Osteocyte (in vitro differentiated cells): ENCODE measurements at regions not wholly inside any gene's neighbourhood (a gene's known extent, or its start where the extent isn't known, plus 50 kb on each side); places are given as distances from the start of the nearest gene placed in this dataset.

Experiments
- DNase-seq: peaks from one replicate; pipeline ENCODE4 v3.0.0; 2021; ENCODE audit warnings: mixed read lengths; ENCODE audit not compliant: unreplicated experiment; ENCODE audit errors: extremely low spot score
- H3K27ac Mint-ChIP-seq: one replicate; pipeline ENCODE4 v1.8.0; 2021; ENCODE audit warnings: mild to moderate bottlenecking, mixed read lengths; ENCODE audit not compliant: unreplicated experiment
- H3K27me3 Mint-ChIP-seq: one replicate; pipeline ENCODE4 v1.8.0; 2021; ENCODE audit warnings: mixed read lengths; ENCODE audit not compliant: unreplicated experiment
- H3K36me3 Mint-ChIP-seq: one replicate; pipeline ENCODE4 v1.8.0; 2021; ENCODE audit warnings: mixed read lengths; ENCODE audit not compliant: unreplicated experiment
- H3K4me1 Mint-ChIP-seq: one replicate; pipeline ENCODE4 v1.8.0; 2021; ENCODE audit warnings: mixed read lengths; ENCODE audit not compliant: unreplicated experiment
- H3K4me3 Mint-ChIP-seq: one replicate; pipeline ENCODE4 v1.8.0; 2021; ENCODE audit warnings: mild to moderate bottlenecking, moderate library complexity, mixed read lengths; ENCODE audit not compliant: unreplicated experiment
- H3K9me3 Mint-ChIP-seq: one replicate; pipeline ENCODE4 v1.8.0; 2021; ENCODE audit warnings: mixed read lengths; ENCODE audit not compliant: unreplicated experiment
- TF ChIP-seq, protein P1 (sequence below): fragments of 200-600 bp; sonication (generic); IDR thresholded peaks from 2 replicates; pipeline ENCODE4 v1.5.0; 2021; ENCODE audit warnings: antibody characterized with exemption, mild to moderate bottlenecking, moderate library complexity

DNA sequence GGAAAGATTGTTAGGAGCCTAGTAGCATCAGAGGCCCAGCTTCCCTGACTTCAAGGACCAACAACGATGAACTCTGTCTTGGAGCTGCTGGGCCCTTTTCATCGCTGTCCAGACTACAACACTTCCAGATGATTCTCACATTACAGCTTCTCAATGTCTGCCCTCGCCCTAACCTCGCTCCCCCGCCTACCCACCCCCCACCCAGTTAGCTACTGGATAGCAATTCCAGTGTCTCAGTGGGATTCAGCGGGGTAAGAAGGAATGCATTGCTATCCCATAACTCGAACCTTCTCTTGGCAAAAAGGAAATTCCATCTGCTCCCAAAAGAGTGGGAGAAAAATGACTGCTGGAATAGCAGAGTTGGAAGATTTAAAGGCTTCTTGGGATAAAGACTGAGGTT, 65.0 kb downstream of the RPL37A start:
- no peak overlapping the region for H3K4me3 Mint-ChIP-seq
- TF ChIP-seq, protein P1, sequence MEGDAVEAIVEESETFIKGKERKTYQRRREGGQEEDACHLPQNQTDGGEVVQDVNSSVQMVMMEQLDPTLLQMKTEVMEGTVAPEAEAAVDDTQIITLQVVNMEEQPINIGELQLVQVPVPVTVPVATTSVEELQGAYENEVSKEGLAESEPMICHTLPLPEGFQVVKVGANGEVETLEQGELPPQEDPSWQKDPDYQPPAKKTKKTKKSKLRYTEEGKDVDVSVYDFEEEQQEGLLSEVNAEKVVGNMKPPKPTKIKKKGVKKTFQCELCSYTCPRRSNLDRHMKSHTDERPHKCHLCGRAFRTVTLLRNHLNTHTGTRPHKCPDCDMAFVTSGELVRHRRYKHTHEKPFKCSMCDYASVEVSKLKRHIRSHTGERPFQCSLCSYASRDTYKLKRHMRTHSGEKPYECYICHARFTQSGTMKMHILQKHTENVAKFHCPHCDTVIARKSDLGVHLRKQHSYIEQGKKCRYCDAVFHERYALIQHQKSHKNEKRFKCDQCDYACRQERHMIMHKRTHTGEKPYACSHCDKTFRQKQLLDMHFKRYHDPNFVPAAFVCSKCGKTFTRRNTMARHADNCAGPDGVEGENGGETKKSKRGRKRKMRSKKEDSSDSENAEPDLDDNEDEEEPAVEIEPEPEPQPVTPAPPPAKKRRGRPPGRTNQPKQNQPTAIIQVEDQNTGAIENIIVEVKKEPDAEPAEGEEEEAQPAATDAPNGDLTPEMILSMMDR = no peak
- DNase-seq = no peak
- no peaks in the 10 kb centered on the region for H3K27me3 Mint-ChIP-seq
- peak overlapping the region; percentile 57 for H3K27ac Mint-ChIP-seq
- H3K36me3 Mint-ChIP-seq = peaks cover 5% of the 10 kb centered on the region
- H3K4me1 Mint-ChIP-seq = peaks cover 74% of the 10 kb centered on the region
- H3K9me3 Mint-ChIP-seq = peaks cover 4% of the 10 kb centered on the region

DNA sequence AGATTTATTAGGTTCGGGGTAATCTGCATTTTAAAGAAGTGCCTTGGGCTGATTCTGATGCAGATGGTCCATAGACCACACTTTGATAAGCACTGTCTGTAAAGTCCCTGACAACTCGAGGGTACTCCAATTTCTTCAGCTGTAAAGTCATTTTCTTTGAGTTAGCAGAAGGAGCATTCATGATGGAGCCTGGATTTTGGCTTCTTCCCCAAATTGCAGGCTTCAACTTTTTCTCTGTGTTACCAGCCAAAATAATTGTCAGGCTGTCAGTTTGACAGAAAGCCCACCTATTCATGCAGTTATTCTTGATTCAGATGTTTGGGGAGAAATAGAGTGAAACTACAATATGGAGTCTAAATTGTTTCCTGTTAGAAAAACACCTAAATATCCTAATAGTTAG, 66.0 kb downstream of the RPL37A start:
- H3K27me3 Mint-ChIP-seq = no peaks in the 10 kb centered on the region
- H3K36me3 Mint-ChIP-seq = peaks cover 5% of the 10 kb centered on the region
- TF ChIP-seq, protein P1 = no peak
- peak overlapping the region; percentile 45 for H3K27ac Mint-ChIP-seq
- H3K9me3 Mint-ChIP-seq = peaks cover 4% of the 10 kb centered on the region
- DNase-seq = no peak
- peaks cover 69% of the 10 kb centered on the region for H3K4me1 Mint-ChIP-seq
- H3K4me3 Mint-ChIP-seq = no peak overlapping the region

DNA sequence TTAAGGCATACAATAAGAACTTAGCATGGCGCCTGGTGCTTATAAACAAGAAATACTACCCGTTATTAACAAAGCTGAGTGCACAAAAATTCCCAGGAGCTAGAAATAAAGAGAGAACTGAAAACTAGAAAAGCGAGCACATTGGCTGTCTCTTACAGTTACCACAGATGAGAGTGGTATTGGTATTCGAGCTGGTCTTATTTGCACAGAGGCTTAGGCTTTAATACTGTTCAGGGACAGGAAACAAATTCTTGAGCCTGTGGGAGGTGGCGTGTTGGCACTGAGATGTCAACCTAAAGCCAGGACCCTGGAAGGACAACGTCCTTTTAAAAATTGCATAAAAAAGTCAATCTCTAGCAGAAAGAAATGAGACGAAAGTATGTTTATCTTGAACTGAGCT, 67.3 kb upstream of the IGFBP2 start:
- H3K36me3 Mint-ChIP-seq = peaks cover 5% of the 10 kb centered on the region
- H3K4me1 Mint-ChIP-seq = peaks cover 58% of the 10 kb centered on the region
- H3K9me3 Mint-ChIP-seq = peaks cover 4% of the 10 kb centered on the region
- no peak for DNase-seq
- no peaks in the 10 kb centered on the region for H3K27me3 Mint-ChIP-seq
- H3K4me3 Mint-ChIP-seq = no peak overlapping the region
- TF ChIP-seq, protein P1 = no peak
- H3K27ac Mint-ChIP-seq = peak overlapping the region; percentile 73

DNA sequence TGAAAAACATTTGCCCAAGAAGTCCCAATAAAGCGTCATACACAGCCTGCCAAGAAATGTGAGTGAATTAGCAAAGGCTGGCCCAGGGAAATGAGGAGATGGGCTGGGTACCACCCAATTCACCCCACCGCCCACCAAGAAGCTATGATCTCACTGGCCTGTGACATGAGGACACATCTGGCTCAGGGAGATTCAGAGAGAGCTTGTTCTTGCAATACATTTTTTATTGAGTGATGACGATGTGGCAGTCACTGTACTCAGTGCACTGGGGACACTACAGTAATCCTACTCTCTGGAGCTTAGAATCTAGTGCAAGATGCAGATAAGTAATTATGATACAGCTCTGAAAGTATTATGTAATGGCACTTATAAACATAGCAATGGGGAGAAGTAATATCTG, 64.6 kb upstream of the IGFBP2 start:
- H3K27me3 Mint-ChIP-seq = no peaks in the 10 kb centered on the region
- no peak for DNase-seq
- TF ChIP-seq, protein P1 = no peak
- H3K4me1 Mint-ChIP-seq = peaks cover 55% of the 10 kb centered on the region
- H3K27ac Mint-ChIP-seq = no peak overlapping the region
- peaks cover 5% of the 10 kb centered on the region for H3K36me3 Mint-ChIP-seq
- H3K9me3 Mint-ChIP-seq = peaks cover 7% of the 10 kb centered on the region
- no peak overlapping the region for H3K4me3 Mint-ChIP-seq

DNA sequence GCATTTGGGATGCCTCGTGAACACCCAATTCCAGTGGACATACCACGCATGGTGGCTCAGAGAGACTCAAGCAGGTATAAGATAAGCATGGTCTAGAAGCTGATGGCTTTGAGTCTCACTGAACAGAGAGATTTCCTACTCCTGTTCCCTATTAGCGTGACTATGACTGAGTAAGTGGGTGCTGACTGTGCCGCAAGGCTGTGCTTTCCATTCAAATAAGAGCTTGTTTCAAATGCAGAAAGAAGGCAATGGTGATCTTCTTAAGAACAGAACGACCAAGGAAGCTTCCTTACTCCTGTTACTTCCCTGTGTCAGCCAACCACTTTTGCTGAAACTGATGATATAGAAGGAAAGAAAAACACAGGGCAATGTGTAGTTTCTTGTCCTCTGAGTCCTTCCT, 63.5 kb upstream of the IGFBP2 start:
- peaks cover 56% of the 10 kb centered on the region for H3K4me1 Mint-ChIP-seq
- H3K27me3 Mint-ChIP-seq = no peaks in the 10 kb centered on the region
- H3K9me3 Mint-ChIP-seq = peaks cover 7% of the 10 kb centered on the region
- H3K36me3 Mint-ChIP-seq = peaks cover 5% of the 10 kb centered on the region
- no peak for DNase-seq
- no peak overlapping the region for H3K4me3 Mint-ChIP-seq
- H3K27ac Mint-ChIP-seq = no peak overlapping the region
- TF ChIP-seq, protein P1 = no peak
